GM12892 (cell line): ENCODE measurements at regions not wholly inside any gene's neighbourhood (a gene's known extent, or its start where the extent isn't known, plus 50 kb on each side); places are given as distances from the start of the nearest gene placed in this dataset.

ENCODE experiments used
- POLR2A ChIP-seq: IDR thresholded peaks from 2 replicates; pipeline ENCODE4 v1.6.1; 2011; ENCODE audit warnings: low read depth, low read length, control low read depth
- POLR2AphosphoS5 ChIP-seq: IDR thresholded peaks from 2 replicates; pipeline ENCODE4 v1.6.1; 2011; ENCODE audit warnings: low read depth, low read length, control low read depth
- TAF1 ChIP-seq: IDR thresholded peaks from 2 replicates; pipeline ENCODE4 v1.6.1; 2011; ENCODE audit warnings: low read depth, mild to moderate bottlenecking, control low read depth, low read length, borderline replicate concordance

DNA sequence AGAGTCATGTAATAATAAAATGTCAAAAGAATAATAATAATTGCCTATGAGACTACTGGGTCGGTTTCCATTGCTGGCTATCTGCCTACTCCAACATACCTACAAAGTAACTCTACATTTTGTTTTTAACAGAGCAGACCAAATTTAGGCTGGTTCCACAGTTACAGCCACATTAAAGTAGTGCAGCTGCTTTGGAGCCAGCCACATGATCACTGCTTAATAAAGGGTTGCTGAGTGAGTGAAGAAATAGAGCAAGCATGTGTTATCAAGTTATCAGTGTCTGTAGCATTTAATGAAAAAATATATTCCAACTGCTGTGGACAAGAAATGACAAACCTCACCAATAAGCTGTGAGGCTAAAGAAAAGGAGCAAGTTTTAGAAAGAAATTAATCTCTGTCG lies 782.3 kb downstream of the PCDH18 start:
- TF ChIP-seq POLR2A (no peak), TAF1 (no peak), POLR2AphosphoS5 (no peak)
